Frontal cortex (tissue), 3 donors: ENCODE measurements at regions not wholly inside any gene's neighbourhood (a gene's known extent, or its start where the extent isn't known, plus 50 kb on each side); places are given as distances from the start of the nearest gene placed in this dataset.
"Not testable (repeated sequence)": the region's sequence is repeated elsewhere in the genome, so short reads cannot be mapped to it uniquely, and the experiment has no call there.

Experiments used
- DNase-seq, 2 donors: peaks; one replicate each; pipeline ENCODE4 v3.0.0; 2012; ENCODE audit warnings: low spot score in 2 of 2
- FAIRE-seq: peaks from 2 replicates; lab custom pipeline; 2012; peaks lifted over from hg19 to GRCh38; lab: Jason Lieb, UNC
- donor health status: control.
- donor health status: control.
- donor health status: control.

DNA sequence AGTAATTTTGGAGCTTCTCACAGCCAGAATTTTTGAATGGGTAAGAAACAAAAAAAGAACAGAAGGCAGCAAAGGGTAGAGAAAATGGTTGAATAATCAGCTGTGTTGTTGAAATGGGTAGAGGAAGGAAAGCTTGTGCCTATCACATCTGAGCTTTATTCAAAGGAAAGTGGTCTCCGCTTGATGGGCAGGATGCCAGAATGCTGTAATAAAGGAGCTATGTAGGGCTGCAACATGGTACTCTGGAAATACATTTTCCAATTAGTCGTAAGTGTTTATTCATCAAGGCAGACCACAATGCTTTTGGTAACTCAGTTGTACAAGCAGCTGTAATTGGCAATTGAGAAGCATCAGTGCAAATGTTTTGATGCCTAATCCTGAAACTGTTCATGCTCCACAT lies 196.9 kb downstream of the ICOS start:
- FAIRE-seq (no peak), DNase-seq (no peak)

DNA sequence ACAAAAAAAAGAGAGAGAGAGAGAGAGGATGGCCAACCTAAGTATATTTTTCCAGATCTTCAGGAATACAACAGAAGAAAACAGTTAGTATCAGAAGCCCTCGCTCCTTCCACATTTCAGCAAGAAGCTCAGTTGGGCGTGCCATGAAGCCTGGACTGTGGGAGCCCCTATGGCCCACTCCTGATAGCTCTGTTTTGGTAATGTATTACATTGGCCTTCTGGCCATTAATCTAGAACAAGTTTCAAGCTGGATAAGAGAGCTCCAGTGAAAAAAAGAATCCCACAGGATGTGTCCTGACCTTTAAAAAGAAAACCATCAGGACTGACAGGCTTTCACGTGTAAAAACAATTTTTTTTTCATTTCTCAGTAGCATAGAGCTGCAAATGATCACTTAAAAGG lies 197.9 kb downstream of the ICOS start:
- DNase-seq, result no peak
- FAIRE-seq, result no peak

DNA sequence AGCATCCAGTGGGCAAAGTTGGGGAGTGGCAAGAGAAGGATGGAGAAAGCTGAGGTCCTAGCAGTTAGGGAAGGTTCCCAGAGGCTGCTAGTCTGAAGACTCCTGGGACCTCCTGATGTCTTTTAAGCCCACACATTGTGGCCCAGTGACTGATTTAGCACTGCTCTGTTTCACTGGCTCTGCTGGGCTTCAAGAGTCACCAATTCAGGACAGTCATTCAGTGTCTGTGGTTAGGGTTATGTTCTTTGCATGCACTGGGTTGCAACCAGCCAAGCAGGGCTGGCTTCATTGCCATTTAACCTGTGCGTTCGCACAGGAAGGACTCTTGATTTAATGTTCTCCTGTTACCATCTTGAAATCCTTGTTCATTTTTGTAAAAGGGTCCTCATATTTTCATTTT lies 199.2 kb downstream of the ICOS start:
- FAIRE-seq, result no peak
- DNase-seq, result no peak

DNA sequence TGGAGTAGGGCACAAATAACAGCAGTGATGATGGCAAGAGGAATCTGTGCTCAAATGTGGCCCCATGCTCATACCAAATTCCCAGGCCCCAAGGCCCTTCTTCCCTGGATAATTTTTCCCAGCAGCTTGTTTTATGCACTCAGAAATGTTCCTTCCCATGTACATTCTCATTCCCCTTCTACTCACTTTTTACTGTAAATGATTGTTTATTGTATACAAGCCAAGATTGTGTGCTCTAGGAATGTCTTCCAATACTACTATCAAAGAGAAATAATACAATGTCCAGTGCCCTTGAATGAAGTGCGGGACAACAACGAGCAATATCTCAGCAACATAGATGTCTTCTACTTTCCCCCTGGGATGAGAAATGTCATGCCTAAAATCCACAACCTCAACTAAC lies 201.6 kb downstream of the ICOS start:
- no peak for DNase-seq
- FAIRE-seq, result no peak

DNA sequence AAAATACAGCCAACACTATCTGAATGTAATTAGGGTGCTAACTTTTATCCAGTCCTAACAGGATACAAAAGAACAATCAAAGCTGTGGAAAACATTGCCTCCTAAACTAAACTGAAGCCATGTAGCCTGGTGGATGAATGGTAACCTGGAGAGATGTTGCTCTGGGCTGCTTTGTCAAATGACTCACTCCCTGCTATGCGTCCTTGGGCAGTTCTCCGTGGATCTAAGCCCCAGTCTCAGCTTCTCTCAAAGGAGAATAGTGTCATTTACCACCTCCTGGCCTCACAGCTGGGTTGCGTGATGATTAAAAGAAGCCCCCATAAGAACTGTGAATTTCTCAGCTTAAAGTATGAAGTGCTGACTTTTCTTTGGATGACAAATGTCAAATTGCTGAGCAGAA lies 203.7 kb downstream of the ICOS start:
- FAIRE-seq (no peak), DNase-seq (no peak)

DNA sequence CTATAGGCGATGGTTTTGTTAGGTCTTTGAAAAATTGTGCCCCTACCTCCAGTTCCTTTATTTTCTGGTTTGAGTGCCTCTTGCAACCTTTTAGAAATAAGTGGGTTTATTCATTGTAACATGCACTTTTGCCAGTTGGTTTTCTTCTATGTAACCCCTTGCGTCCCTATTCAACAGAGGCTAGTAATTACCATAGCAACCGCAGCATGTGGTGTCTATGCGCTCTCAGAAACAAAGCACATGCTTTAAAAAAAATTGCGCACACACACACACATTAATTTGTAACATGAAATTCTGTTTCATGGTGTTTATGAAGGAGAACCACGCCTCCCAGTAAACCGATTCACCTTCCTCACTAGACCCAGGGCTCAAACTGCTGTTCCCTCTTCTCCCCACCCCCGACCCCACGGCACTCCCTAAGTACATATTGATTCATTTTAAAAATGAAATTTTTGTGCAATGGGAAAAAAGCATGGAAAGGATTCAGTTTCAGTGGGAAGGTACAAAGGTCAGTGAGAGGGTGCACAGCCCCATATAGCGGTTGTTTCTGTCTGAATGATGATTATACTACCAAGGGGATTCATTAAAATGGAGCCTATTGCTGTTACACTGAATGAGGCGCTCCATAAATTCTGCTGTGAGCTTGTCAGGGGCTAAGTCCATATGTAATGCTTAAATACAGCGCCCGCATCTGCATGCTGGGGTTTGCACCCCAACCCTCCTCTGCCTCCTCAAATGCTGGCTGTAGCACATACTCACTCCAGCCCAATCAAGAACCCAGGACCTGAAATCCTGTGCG lies 206.9 kb downstream of the ICOS start:
- FAIRE-seq (no peak), DNase-seq (no peak)

DNA sequence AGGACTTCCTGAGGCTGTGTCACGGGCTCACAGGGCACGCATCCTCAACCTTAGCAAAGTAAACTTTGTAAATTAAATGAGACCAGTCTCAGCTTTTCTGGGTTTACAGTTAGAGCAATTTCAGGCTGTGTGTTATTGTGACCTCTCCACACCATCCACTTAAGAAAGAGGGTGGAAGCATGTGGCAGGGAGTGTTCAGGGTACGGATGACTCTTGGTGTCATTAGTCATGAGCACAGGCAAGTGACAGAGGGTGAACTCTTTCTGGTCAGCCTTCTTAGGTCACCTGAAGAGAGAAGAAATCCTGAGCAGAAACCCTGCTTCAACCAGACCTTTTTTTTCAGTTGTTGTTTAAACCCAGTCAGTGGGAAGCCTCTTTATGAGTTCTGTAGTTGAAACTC lies 207.9 kb downstream of the ICOS start:
- FAIRE-seq (no peak), DNase-seq (no peak)

DNA sequence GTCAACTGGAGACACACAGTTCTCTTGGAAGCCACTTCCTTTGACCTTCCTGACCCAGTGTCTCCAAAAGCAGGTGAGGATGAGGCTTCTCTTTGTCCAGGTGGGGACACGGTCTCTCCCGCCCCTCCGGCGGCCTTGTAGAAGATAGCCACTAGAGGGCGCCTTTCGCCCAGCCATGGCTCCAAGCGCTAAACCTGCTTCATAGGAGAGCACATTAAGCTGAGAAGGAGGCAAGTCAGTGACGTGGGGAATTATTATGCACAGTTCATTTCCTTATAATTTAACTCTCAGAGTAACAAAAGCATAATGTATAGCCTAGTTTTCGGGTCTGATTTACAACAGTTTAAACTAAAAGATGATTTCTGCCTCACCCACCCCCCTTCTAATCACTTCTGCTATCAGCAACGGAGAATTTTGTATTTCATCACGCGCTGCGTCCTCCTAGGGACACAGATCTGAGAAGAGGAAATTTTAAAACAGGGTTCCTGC lies 208.7 kb downstream of the ICOS start:
- FAIRE-seq (no peak), DNase-seq (peak in 1 of 2 donors; percentile 30)

DNA sequence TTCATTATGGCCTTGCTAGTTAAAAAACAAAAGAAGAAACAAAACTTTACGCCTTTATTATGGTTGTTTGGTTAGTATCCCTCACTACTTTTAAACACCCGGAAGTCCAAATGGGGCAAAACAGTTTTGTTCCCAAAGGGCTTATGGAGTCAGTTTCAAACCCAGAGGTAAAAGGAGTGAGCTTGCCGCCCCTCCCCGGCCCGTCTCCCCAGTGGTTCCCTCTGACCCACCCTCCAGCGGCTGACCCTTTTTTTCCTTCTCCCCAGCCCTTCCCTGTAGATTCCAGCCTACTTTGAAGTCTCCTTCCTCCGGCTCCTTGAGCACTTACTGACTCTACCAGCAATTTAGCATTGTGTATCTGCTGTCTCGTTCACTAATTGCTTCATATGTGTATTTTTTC lies 209.2 kb downstream of the ICOS start:
- no peak for FAIRE-seq
- DNase-seq, result no peak

DNA sequence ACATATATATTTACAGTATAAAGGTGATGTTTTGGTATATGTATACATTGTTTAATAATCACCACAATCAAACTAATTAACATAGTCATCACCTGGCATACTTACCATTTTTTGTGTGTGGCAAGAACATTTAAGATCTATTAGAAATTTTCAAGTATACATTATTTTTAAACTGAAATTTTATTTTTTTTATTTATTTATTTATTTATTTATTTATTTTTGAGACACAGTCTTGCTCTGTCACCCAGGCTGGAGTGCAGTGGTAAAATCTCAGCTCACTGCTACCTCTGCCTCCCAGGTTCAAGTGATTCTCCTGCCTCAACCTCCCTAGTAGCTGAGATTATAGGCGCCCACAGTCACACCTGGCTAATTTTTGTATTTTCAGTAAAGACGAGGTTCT lies 210.5 kb downstream of the ICOS start:
- DNase-seq, FAIRE-seq: not testable (repeated sequence)

DNA sequence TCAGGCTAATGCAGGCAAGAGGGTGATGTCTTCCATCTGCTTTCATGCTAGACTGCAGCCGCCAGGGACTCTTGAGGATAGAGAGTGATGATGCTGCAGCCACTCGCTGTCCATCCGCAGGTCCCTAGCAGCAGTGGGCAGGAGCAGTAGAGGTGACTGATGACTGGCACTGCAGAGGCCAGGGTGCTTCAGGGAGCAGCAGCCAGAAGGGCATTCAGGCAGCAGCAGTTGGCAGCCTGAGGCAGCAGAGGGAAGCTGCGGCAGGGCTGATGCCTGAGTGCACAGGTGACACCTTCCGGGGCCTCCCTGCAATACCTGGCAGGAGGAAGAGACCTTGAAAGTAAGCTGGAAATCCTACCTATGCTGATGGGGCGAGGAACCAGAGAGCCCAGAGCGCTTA lies 214.2 kb downstream of the ICOS start:
- FAIRE-seq (no peak), DNase-seq (no peak)

DNA sequence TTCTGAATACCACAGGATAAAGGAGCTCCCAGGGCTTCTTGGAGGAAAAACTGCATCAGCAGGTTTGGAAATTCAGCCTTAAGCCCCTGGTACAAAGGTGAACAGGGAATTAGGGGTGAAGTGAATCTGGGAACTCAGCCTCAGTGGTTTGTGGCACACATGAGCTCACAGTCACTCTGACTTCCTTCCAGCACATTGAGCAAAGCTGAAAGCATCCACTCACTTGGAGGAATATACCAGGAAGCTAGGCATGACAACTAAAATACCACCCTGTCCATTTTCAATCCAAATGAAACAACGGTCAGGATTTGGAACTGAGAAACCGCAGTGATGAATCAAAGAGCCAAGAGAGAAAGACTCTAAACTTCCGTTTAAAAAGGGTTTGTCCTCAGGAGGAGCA lies 216.1 kb downstream of the ICOS start:
- FAIRE-seq (no peak), DNase-seq (no peak)

DNA sequence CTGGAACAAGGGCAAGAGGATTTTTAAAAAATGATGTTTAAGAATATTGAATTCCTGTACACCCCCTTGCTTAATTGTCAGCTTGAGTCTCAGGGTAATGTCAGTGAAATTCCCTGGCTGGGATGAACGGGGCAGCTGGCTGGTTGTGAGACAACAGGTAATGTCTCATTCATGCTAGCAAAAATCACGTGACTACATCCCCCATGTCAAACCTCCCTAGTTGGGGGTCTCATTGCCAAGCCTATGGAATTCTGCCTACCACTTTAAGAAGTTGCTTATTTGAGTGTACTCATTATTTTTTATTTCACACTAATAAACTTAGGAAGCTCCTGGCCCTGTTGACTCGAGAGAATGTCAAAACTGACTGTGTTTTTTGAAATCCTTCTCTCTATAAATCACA lies 218.3 kb downstream of the ICOS start:
- DNase-seq (no peak), FAIRE-seq (no peak)

DNA sequence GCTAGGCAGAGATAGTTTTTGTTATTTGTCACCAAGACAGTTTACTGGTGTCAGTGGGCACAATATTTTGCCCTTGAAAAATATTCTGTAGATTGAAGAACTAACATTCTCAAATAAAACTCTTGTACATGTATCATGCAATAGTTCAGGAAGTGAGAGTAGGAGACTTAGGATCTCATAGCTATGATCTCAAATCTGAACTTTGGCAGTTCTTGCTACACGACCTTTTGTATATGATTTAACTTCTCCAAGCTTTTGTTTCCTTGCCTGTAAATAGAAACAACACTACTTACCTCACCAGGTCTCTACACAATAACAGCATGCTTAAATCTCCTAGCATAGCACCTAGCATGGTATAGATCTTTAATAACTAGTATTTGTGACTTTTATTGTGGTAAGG lies 219.9 kb downstream of the ICOS start:
- DNase-seq (no peak), FAIRE-seq (no peak)

DNA sequence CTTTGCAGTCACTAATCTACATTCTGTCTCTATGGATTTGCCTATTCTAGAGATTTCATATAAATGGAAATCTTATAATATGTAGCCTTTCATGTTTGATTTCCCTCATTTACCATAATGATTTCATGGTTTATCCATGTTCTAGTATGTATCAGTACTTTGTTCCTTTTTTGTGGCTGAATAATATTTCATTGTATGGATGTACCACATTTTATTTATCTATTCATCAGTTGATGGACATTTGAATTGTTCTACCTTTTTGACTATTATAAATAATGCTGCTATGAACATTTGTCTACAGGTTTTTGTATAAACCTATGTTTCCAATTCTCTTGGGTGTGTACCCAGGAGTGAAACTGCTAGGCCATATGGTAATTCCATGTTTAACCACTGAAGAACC lies 221.1 kb downstream of the ICOS start:
- FAIRE-seq (no peak), DNase-seq (no peak)

DNA sequence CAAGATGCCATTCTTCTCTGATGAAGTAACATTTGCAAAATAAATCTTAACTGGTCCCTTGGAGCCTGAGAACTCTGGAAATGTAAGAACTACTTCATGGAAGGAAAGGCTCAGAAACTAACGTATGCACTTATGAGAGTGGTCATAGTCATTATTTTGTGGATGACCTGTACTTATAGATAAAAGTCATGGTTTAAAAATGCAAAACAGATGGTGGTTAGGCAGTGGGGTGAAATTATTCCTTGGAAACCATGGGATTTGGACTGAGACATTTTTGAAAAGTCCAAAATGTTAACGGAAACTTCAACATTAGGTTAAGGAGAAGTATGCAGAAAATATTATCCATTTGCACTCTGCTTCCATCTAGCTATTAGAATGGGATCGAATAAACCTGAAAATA lies 223.0 kb downstream of the ICOS start:
- FAIRE-seq (no peak), DNase-seq (no peak)

DNA sequence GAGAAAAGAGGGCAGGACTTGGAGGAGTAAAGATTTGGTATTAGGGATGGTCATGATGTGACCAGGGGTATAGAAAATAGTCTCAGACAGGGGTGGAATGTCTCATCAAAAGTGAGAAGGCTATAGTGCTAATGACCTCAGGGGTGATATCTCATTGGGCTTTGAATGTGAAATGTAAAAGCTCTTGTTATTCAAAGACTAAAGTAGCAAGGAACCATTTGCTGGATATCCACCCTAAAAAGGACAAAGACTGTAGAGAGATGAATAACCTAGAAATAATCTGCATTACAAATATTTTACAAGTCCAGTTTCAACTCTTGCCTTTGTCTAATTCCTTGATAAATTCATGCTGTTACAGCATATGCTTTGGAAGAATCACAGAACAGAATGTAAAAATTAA lies 224.4 kb downstream of the ICOS start:
- DNase-seq, result no peak
- no peak for FAIRE-seq

DNA sequence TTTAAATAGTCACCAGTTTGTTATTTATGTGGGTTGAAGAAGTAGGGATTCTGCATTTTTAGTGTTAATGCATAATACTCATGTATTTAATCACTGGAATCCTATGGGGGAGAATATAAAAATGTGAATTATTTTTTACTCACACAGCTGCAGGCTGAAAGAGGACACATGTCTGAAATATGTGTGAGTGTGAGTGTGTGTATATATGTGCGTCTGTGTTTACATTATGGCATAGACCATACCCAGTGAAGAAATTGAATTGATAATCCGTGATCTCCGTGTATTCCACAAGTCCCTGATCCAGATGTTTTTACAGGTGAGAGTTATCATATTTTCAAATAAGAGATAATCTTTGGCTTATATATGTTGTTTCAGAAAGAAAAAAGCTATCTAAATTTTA lies 225.3 kb downstream of the ICOS start:
- FAIRE-seq (no peak), DNase-seq (no peak)

DNA sequence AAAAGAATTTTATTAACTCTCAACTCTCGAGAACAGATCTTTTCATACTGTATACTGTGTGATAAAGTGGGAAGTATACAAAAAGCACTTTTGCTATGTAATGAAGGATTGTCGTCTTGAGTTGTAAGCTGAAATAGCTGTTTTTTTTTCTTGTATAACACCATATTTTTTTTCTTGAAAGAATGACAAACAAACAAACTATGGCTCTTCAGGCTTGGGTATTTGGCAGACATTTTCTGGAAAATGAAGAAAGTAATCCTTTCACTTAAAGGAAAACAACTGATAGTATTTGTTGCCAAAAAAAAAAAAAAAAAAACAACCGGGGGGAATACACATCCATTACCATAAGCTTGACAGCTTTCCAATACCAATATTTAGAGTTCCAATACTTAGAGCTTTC lies 230.4 kb downstream of the ICOS start:
- no peak for FAIRE-seq
- no peak for DNase-seq

DNA sequence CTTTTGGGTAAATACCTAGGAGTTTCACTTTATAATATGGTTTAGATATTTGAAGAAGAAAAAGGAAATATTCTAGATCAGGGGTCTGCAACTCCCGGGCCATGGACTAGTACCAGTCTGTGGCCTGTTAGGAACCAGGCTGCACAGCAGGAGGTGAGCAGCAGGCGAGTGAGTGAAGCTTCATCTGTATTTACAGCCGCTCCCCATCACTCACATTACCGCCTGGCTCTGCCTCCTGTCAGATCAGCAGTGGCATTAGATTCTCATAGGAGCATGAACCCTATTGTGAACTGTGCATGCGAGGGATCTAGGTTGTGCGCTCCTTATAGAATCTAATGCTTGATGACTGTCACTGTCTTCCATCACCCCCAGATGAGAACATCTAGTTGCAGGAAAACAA lies 231.1 kb downstream of the ICOS start:
- not testable (repeated sequence) for DNase-seq, FAIRE-seq

DNA sequence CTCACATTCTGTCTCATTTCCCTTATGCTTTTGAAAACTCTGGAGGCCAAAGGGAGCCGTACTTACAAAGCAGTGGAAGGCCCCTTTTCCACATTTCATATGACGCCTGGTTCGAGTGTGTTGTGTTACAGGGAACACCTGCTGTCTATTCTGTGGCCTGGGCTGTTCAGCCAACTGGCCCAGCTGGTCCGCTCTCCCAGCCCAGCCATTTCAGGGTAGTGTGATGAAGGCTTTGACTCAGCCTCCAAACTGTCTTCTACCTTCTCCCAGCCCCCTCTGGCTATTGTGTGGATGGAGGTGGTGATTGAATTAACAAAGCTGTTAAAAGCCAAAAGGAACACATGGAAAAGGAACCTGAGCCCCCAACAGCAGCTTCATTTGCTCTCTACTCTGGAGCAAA lies 233.8 kb downstream of the ICOS start:
- DNase-seq (no peak), FAIRE-seq (no peak)

DNA sequence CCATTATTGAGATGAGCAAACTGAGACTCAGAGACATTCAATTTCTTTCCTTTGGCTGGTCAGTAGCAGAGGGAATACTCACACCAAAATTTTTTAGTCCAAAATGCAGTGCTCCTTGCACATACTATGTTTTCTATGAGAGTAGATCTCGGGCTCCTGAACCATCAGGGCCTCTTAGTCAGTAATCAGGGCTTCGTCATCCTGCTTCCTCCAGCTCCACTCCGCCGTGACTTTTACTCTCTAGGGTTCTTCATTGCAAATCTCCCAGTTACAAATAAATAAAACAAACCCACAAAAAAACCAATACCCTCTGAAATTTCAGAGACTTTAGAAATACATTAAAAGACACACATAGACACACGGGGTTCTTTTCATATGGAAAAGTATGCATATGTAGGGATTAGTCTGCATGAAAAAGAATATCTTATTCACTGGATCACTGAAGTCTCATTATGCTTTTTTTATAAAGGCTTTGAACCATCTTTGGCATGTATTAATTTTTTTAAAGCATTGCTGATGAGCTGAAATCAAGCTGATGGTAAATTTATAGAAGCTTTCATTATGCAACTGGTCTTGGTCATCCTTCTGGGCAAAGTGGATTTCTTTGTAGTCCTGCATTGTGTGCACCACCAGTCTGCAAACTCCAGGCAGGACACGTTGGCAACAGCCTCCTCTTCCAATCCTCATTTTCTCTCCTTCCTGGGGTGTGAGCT lies 235.0 kb downstream of the ICOS start:
- FAIRE-seq (no peak), DNase-seq (no peak)
